ENCODE measurements at regions not wholly inside any gene's neighbourhood (a gene's known extent, or its start where the extent isn't known, plus 50 kb on each side); places are given as distances from the start of the nearest gene placed in this dataset.

GRCh38 chr5:109529520-109529919 is 119.7 kb upstream of the PJA2 start:
- DNase-seq, result no peak

- DNase-seq, result no peak
Observed at GRCh38 chr5:109524555-109524954, 114.8 kb upstream of the PJA2 start.

GRCh38 chr5:109524026-109524425 is 114.3 kb upstream of the PJA2 start:
- DNase-seq, result no peak

GRCh38 chr5:109522404-109522803 is 112.6 kb upstream of the PJA2 start:
- DNase-seq, result no peak

- DNase-seq, result no peak
Observed at GRCh38 chr5:109519416-109519815, 109.6 kb upstream of the PJA2 start.

- no peak for DNase-seq
Observed at GRCh38 chr5:109516390-109516789, 106.6 kb upstream of the PJA2 start.

GRCh38 chr5:109511980-109512734 is 102.4 kb upstream of the PJA2 start:
- DNase-seq, result no peak

- DNase-seq, result no peak
Observed at GRCh38 chr5:109506556-109506955, 96.8 kb upstream of the PJA2 start.

- no peak for DNase-seq
Observed at GRCh38 chr5:109496112-109496511, 86.3 kb upstream of the PJA2 start.

GRCh38 chr5:109487753-109488420 is 78.1 kb upstream of the PJA2 start:
- DNase-seq, result no peak

- DNase-seq, result no peak
Observed at GRCh38 chr5:109486200-109486804, 76.5 kb upstream of the PJA2 start.

GRCh38 chr5:109485030-109485429 is 75.3 kb upstream of the PJA2 start:
- DNase-seq, result no peak

- DNase-seq, result no peak
Observed at GRCh38 chr5:109484597-109484996, 74.8 kb upstream of the PJA2 start.

GRCh38 chr5:109483395-109483971 is 73.7 kb upstream of the PJA2 start:
- no peak for DNase-seq

GRCh38 chr5:109482748-109483147 is 73.0 kb upstream of the PJA2 start:
- no peak for DNase-seq

GRCh38 chr5:109479260-109479860 is 69.6 kb upstream of the PJA2 start:
- DNase-seq, result no peak

GRCh38 chr5:109478830-109479229 is 69.1 kb upstream of the PJA2 start:
- DNase-seq, result no peak

- no peak for DNase-seq
Observed at GRCh38 chr5:109476292-109476691, 66.5 kb upstream of the PJA2 start.

GRCh38 chr5:109469896-109470662 is 60.3 kb upstream of the PJA2 start:
- no peak for DNase-seq

- DNase-seq, result peak; percentile 42 to 43
Observed at GRCh38 chr5:109468737-109469420, 59.1 kb upstream of the PJA2 start.

- no peak for DNase-seq
Observed at GRCh38 chr5:109468288-109468676, 58.5 kb upstream of the PJA2 start.

- DNase-seq, result no peak
Observed at GRCh38 chr5:109467058-109467457, 57.3 kb upstream of the PJA2 start.
